HG03575 (cell line): ENCODE measurements at regions not wholly inside any gene's neighbourhood (a gene's known extent, or its start where the extent isn't known, plus 50 kb on each side); places are given as distances from the start of the nearest gene placed in this dataset.

Source experiments
- ATAC-seq: cut with Tn5 transposase; IDR thresholded peaks from one replicate; pipeline ENCODE4 v1.9.1; 2021; ENCODE audit not compliant: unreplicated experiment, insufficient number of reproducible peaks, low FRiP score; ENCODE audit errors: extremely low read depth

- no peak for ATAC-seq
Observed at GRCh38 chr5:105836887-105837286, 1833.8 kb downstream of the EFNA5 start.

DNA sequence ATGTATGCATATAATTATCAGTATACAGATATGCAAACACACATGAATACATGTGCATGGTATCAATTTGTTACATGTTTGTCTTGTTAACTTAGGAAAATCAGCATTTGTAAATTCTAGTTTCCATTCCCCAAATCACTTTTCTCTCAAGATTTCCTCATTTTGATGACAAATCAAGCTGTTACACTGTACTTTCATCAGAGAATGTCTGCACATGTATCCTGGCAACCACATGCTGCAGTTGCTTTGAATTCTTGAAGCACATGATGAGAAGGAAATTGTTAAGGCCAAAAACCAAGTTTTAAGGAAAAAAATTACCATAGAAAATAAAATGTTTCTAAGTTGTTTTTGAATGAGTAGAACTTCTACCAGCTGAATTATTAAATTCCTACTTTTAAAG, 1834.5 kb downstream of the EFNA5 start:
- no peak for ATAC-seq

DNA sequence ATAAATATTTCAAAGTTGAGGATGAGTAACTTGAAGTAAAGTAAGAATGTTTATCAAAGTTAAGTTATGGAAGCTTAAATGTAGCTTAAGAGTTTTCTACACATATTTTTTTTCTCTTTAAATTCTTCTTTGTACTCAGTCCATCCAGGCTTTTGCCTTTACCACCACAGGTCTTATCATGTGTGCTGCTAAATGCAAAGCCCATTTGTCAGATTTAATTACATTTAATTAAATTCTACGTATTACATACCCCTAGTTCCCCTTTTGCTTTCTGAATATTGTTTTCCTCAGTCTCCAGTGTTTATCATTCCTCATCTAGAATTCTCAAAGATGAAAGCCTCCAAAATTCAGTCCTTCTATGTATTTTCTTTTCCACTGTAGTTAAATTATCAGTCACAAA, 1841.9 kb downstream of the EFNA5 start:
- ATAC-seq: no peak

GRCh38 chr5:105821800-105822199, 1848.9 kb downstream of the EFNA5 start:
- ATAC-seq: no peak

DNA sequence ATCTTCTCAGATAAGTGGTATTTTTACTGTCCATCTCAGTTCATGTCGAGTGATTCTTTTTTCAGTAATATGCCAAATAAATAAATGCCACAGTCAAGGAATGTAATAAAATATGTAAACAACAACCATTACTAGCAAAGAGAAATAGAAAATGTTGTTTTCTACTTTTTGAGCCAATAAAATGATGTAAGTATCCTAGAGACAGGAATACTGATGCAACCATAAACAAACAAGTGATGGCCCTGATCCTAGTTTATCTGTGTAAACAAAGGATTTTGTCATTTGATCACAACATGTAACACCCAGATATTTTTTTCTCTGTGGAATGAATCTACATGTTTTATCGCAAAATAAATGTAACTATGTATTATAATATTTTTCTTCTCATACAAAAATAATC, 1852.8 kb downstream of the EFNA5 start:
- no peak for ATAC-seq

- no peak for ATAC-seq
Observed at GRCh38 chr5:105817416-105817815, 1853.3 kb downstream of the EFNA5 start.

GRCh38 chr5:105816961-105817360, 1853.8 kb downstream of the EFNA5 start:
- no peak for ATAC-seq

- no peak for ATAC-seq
Observed at GRCh38 chr5:105812304-105812703, 1858.4 kb downstream of the EFNA5 start.

- ATAC-seq: no peak
Observed at GRCh38 chr5:105807951-105808350, 1862.8 kb downstream of the EFNA5 start.

- no peak for ATAC-seq
Observed at GRCh38 chr5:105807290-105807689, 1863.4 kb downstream of the EFNA5 start.

DNA sequence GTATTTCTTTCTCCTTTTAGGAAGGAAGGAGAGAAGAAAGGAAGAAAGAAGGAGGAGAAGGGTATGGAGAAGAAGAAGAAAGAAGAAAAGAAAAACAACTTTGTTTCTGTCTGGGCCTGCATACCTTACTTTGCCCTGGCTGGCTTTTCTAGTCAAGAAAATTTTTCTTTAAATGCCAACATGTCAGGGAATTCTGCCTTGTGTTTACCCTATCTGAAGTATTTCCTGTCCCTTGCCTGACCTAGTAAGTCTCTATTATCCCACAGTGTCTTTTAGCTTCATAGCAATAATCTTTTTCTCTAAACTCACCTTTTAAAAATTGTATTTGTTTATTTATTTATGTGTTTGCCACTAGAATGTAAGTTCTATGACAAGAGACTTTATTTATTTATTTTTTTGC, 1864.1 kb downstream of the EFNA5 start:
- ATAC-seq: no peak

GRCh38 chr5:105803431-105803830, 1867.3 kb downstream of the EFNA5 start:
- ATAC-seq: no peak

DNA sequence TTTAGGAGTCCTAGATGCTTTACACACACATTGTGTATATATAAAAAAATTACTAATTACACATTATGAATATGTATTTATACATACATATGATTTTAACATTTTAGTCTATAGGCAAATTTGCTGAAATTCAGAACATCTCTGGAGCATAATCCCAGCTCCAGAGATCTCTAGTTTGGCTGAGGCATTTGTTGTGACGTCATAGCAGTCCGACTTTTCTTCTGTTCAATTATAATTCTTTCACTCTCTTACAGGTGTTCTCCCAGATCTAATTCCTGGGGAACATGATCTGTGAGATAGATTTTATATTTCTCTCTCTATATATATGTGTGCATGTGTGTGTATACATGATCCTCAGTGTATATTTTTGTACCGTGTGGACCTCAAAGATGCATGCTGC, 1876.2 kb downstream of the EFNA5 start:
- ATAC-seq: no peak

- ATAC-seq: no peak
Observed at GRCh38 chr5:105789246-105789645, 1881.5 kb downstream of the EFNA5 start.

GRCh38 chr5:105783811-105784210, 1886.9 kb downstream of the EFNA5 start:
- no peak for ATAC-seq

- ATAC-seq: no peak
Observed at GRCh38 chr5:105782501-105782900, 1888.2 kb downstream of the EFNA5 start.

DNA sequence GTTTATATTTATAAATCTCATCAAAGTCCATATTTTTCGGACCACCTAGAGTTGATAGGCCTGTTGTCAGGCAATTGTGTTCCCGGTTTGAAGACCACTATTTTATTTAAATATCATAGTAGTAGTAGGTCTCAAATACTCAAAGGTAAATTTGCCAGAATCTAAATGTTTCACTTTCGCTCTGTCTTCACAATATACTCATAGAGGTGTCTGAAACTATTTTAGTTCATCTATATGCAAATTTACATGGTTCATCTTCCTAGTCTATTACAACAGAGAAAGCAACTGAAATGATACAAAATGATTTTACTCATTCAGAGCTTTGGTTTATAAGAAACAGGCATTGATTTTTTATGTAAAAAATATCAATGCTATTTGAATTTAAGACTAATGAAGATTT, 1897.5 kb downstream of the EFNA5 start:
- ATAC-seq: no peak

DNA sequence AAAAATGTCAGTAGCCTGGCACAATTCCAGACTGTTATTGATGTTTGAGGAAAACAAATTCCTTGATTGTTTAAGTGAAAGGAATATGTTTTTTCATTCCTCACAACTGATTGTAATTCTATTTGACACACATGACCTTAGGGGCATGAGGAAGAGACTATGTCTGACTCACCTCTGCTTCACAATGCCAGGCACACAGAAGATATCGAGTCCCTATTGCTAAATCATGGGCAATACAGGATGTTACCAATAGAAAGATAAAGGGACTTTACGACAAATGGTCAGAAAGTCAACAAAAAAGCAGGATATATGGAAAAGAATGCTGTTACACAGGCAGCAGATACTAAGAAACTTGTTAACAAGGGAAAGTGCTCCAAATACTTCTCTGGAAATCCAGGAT, 1903.5 kb downstream of the EFNA5 start:
- no peak for ATAC-seq

- ATAC-seq: no peak
Observed at GRCh38 chr5:105762728-105763127, 1908.0 kb downstream of the EFNA5 start.

DNA sequence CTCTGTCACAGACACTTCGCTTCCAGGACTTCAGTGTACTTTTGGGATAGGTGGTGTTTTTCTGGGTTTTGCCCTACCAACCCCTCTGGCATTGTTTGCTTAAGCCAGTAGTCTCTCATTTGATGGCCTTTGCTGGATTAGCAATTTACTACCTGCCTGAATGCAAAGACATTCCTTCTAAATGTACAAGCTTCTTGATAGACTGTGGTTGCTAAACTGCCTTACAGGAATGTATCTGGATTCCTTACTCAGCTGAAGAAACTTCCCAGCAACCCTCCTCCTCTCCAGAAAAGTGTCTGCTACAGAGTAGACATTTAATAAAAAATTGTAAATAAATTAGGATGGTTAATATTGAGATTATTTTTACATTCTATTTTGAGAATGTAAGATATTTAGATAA, 1916.7 kb downstream of the EFNA5 start:
- ATAC-seq: no peak

GRCh38 chr5:105752801-105753200, 1917.9 kb downstream of the EFNA5 start:
- no peak for ATAC-seq

DNA sequence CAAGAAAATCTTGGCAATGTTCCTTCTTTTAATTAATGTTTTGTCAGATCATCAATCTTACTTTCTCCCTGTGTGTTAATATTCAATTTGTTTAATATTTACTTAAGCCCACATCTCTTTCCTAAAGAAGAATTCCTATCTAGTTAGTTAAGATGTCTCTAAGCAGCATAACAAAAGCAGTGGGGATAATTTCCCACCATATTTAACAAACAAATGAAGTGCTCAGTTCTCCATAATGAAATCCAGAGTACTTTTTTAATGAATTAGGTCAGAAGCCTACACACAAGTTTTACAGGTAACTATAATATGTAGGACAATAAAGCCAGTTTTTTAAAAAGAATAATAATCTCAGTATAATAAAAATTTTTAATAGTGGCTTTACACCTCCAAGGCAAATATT, 1918.8 kb downstream of the EFNA5 start:
- no peak for ATAC-seq
